Adipocyte (in vitro differentiated cells): ENCODE measurements at regions not wholly inside any gene's neighbourhood (a gene's known extent, or its start where the extent isn't known, plus 50 kb on each side); places are given as distances from the start of the nearest gene placed in this dataset.
A peak's percentile ranks its signal among the peaks of the same experiment; 100 is the strongest.

Experiments used
- DNase-seq: peaks from one replicate; pipeline ENCODE4 v3.0.0-alpha.2; 2015; ENCODE audit warnings: low read depth
- H3K27me3 ChIP-seq: replicated peaks from 2 replicates; pipeline ENCODE4 v1.7.0; 2013; ENCODE audit warnings: mild to moderate bottlenecking, low read length, moderate library complexity; ENCODE audit not compliant: control insufficient read depth, insufficient read depth
- H3K36me3 ChIP-seq: 2 replicates; pipeline ENCODE4 v1.7.0; 2013; ENCODE audit warnings: low read length, mild to moderate bottlenecking, moderate library complexity; ENCODE audit not compliant: control insufficient read depth, insufficient read depth, severe bottlenecking
- H3K4me1 ChIP-seq: 2 replicates; pipeline ENCODE4 v1.7.0; 2013; ENCODE audit warnings: mild to moderate bottlenecking, low read length, moderate library complexity; ENCODE audit not compliant: control insufficient read depth, insufficient read depth
- H3K4me3 ChIP-seq: 2 replicates; pipeline ENCODE4 v1.7.0; 2013; ENCODE audit warnings: mild to moderate bottlenecking, low read length, moderate library complexity
- H3K9ac ChIP-seq: 2 replicates; pipeline ENCODE4 v1.7.0; 2013; ENCODE audit warnings: mild to moderate bottlenecking, low read length, moderate library complexity
- H3K9me3 ChIP-seq: 2 replicates; pipeline ENCODE4 v1.7.0; 2013; ENCODE audit warnings: mild to moderate bottlenecking, low read length, moderate library complexity; ENCODE audit not compliant: control insufficient read depth

GRCh38 chr16:86241681-86242080, 268.6 kb upstream of the FOXF1 start:
- H3K9me3 ChIP-seq, result peaks cover 9% of the 10 kb centered on the region
- DNase-seq, result no peak
- H3K4me1 ChIP-seq, result no peaks in the 10 kb centered on the region
- H3K27me3 ChIP-seq, result peaks cover 59% of the 10 kb centered on the region
- H3K4me3 ChIP-seq, result no peak overlapping the region
- H3K9ac ChIP-seq, result no peak overlapping the region
- no peaks in the 10 kb centered on the region for H3K36me3 ChIP-seq

DNA sequence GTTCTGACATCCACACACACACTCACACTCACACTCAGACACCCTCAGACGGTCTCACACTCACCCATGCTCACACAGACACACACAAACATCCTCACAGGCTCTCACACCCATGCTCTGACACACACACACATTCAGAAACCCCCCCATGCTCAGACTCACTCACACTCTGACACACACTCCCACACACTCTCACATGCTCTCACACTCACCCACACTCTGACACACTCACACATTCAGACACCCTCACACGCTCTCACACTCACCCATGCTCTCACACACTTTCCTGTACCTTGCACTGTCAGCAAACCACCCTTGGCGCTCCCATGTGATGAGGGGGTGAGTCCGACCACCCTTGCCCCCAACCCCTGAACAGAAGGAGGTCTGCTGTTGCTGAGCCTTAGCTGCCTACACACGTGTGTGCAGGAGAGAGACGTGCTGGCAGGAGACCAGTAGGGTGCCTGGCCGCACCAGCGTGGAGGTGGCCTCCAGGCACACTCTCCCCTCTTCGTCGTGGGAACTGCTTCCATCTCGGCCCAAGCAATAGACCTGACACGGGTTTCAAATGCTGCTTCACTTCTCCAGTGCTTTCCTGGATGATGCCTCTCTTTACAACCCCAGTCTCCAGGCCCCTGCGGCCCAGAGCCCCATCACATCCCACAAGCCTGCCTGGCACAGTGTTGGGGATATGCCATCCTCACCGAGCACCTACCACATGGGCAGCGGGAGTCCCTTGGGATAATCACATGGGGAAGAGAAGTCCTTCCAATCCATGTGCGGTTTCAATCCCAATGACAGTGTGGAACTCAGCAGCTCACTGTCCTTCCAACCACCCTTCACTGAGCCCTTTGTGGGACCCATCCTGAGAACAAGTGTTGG, 267.8 kb upstream of the FOXF1 start:
- H3K9me3 ChIP-seq, result peaks cover 9% of the 10 kb centered on the region
- H3K4me1 ChIP-seq, result no peaks in the 10 kb centered on the region
- H3K4me3 ChIP-seq, result no peak overlapping the region
- H3K27me3 ChIP-seq, result peaks cover 65% of the 10 kb centered on the region
- no peak for DNase-seq
- no peak overlapping the region for H3K9ac ChIP-seq
- H3K36me3 ChIP-seq, result no peaks in the 10 kb centered on the region

GRCh38 chr16:86243123-86243473, 267.2 kb upstream of the FOXF1 start:
- Histone ChIP-seq H3K4me3 (no peak overlapping the region), H3K27me3 (peaks cover 65% of the 10 kb centered on the region), H3K9ac (no peak overlapping the region), H3K4me1 (no peaks in the 10 kb centered on the region), H3K36me3 (no peaks in the 10 kb centered on the region), H3K9me3 (peaks cover 9% of the 10 kb centered on the region)
- no peak for DNase-seq

DNA sequence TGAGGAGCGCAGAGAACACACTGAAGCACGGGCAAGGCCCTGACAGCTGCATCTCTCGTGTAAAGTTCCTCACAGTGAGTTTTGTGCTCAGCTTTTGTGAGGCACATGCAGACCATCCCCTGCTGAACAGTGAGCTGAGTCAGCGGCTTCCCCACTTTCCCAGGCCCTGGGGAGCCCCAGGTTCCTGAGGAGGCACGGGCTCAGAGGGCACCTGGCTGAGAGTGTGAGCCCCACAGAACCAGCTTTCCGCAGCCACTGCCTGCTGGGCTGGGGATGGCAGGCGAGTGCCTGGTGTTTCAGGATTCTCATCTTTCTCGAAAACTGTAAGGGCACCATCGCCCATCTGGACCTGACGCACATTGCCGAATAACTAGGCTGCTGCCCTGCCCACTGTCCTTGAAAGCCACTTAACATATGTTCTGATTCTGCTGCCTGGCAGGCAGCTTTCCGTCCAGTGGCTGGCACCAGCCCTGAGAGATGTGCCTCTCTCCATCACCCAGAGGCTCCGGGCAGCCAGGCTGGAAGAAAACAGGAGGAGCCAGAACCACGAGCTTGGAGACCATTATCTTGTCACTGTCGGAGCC, 266.7 kb upstream of the FOXF1 start:
- peaks cover 68% of the 10 kb centered on the region for H3K27me3 ChIP-seq
- DNase-seq, result no peak
- H3K9ac ChIP-seq, result no peak overlapping the region
- H3K4me3 ChIP-seq, result no peak overlapping the region
- peaks cover 9% of the 10 kb centered on the region for H3K9me3 ChIP-seq
- no peaks in the 10 kb centered on the region for H3K36me3 ChIP-seq
- H3K4me1 ChIP-seq, result no peaks in the 10 kb centered on the region

DNA sequence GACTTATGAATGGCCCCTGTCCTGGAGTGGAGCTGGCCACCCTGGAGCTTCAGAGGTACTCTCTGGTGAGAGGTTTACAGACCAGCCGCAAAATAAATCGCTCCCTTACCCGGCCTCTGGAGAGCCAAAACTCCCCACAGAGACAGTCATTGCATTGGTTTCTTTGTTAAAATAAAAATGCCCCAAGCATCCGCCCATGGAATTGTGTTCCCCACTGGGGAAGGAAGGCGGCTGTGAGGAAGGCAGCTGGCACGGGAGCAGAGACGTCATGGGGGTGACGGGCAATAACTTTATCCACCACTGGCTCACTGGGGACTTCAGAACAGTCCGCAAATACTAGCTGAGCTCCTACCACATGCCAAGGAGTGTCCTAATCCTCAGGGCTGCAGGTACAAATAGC, 266.2 kb upstream of the FOXF1 start:
- peaks cover 71% of the 10 kb centered on the region for H3K27me3 ChIP-seq
- DNase-seq, result no peak
- H3K4me3 ChIP-seq, result no peak overlapping the region
- no peak overlapping the region for H3K9ac ChIP-seq
- no peaks in the 10 kb centered on the region for H3K4me1 ChIP-seq
- peaks cover 9% of the 10 kb centered on the region for H3K9me3 ChIP-seq
- no peaks in the 10 kb centered on the region for H3K36me3 ChIP-seq

DNA sequence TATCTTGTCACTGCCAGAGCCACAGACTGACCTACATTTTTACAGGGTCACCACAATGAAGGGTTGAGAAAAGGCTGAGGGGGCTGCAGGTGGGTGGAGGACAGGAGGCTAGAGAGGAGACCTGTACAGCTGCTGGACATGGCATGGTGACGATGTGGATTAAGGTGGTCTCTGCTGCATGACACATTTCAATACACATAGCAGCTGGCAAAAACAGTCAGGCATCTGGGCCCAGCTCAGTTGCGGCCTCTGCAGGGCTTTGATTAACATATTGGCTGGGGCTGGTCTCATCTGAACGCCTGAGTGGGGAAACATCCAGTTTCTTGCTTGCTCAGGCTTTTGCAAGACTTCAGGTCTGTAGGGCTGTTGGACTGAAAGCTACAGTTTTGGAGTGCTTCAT, 265.4 kb upstream of the FOXF1 start:
- Histone ChIP-seq H3K27me3 (peaks cover 67% of the 10 kb centered on the region), H3K9me3 (peaks cover 9% of the 10 kb centered on the region), H3K4me1 (no peaks in the 10 kb centered on the region), H3K36me3 (no peaks in the 10 kb centered on the region), H3K4me3 (no peak overlapping the region), H3K9ac (no peak overlapping the region)
- DNase-seq, result no peak

GRCh38 chr16:86245351-86245750, 265.0 kb upstream of the FOXF1 start:
- Histone ChIP-seq H3K4me1 (no peaks in the 10 kb centered on the region), H3K27me3 (peaks cover 66% of the 10 kb centered on the region), H3K4me3 (no peak overlapping the region), H3K36me3 (no peaks in the 10 kb centered on the region), H3K9ac (no peak overlapping the region), H3K9me3 (peaks cover 9% of the 10 kb centered on the region)
- DNase-seq, result no peak

- Histone ChIP-seq H3K9ac (no peak overlapping the region), H3K4me3 (no peak overlapping the region), H3K9me3 (peaks cover 9% of the 10 kb centered on the region), H3K36me3 (no peaks in the 10 kb centered on the region), H3K4me1 (no peaks in the 10 kb centered on the region), H3K27me3 (peaks cover 61% of the 10 kb centered on the region)
- DNase-seq, result no peak
Measured at GRCh38 chr16:86245895-86246294, 264.4 kb upstream of the FOXF1 start.

DNA sequence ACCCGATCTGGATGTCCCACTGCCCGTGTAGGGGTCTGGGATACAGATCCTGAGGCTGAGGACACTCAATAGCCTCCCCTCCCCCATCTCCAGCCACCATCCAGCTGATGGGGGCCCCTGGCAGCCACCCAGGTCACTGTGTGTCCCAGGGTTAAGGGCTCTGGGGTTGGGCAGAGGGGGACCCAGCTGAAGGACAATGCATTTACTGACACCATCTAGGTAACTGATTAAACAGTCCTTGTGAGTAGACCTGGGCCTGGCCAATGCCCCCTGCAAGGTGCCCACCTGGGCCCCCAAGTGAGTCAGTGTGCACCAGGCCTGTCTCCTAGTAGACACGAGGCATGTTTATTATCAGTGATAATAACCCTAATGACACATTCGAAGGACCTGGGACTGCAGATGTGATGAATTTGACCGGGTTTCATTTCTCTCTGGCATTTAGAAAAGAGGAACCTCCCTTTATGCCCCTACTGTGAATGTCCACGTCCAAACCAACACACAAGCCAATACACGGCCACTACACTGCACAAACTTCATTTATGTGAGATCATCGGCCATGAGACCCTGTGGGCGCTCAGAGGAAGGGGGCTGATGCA, 261.9 kb upstream of the FOXF1 start:
- H3K9me3 ChIP-seq, result peaks cover 9% of the 10 kb centered on the region
- H3K9ac ChIP-seq, result no peak overlapping the region
- H3K27me3 ChIP-seq, result peaks cover 47% of the 10 kb centered on the region
- DNase-seq, result no peak
- H3K36me3 ChIP-seq, result no peaks in the 10 kb centered on the region
- H3K4me1 ChIP-seq, result no peaks in the 10 kb centered on the region
- no peak overlapping the region for H3K4me3 ChIP-seq

DNA sequence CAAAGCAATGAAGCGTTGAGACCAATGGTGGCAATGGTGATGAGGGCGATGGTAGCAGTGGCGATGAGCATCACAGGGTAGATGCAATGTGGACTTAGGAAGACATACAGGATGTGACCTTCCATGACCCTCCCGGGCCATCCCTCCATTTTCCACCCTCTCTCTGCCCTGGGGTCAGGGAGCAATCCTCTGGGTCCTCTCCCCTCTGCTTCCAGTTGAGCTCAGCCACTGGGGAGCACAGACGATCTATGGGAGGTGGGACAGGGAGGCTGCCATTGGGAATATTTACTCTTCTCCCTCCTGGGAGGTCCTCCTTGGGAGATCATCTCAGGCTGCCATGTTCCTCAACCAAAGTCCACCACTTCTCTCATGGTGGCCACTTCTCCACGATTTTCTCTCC, 260.7 kb upstream of the FOXF1 start:
- Histone ChIP-seq H3K9me3 (peaks cover 10% of the 10 kb centered on the region), H3K4me3 (no peak overlapping the region), H3K9ac (no peak overlapping the region), H3K36me3 (no peaks in the 10 kb centered on the region), H3K27me3 (peaks cover 47% of the 10 kb centered on the region), H3K4me1 (no peaks in the 10 kb centered on the region)
- no peak for DNase-seq

- DNase-seq, result peak; percentile 15
- no peak overlapping the region for H3K4me3 ChIP-seq
- H3K9ac ChIP-seq, result no peak overlapping the region
- no peaks in the 10 kb centered on the region for H3K36me3 ChIP-seq
- H3K4me1 ChIP-seq, result no peaks in the 10 kb centered on the region
- peaks cover 28% of the 10 kb centered on the region for H3K27me3 ChIP-seq
- H3K9me3 ChIP-seq, result peaks cover 14% of the 10 kb centered on the region
Measured at GRCh38 chr16:86251682-86252081, 258.6 kb upstream of the FOXF1 start.
